H1 (cell line): ENCODE measurements at regions not wholly inside any gene's neighbourhood (a gene's known extent, or its start where the extent isn't known, plus 50 kb on each side); places are given as distances from the start of the nearest gene placed in this dataset.

Experiments
- CTCF ChIA-PET: fragments of 300-600 bp; sonication (Branson Sonifier 250); formaldehyde crosslinking; loops from one replicate; lab custom pipeline; 2021; ENCODE audit not compliant: partially characterized antibody; lab: Charles Lee
- POLR2A ChIA-PET: fragments of 300-600 bp; sonication (Branson Sonifier 250); formaldehyde crosslinking; loops from one replicate; lab custom pipeline; 2021; ENCODE audit warnings: inconsistent platforms; ENCODE audit not compliant: partially characterized antibody; lab: Charles Lee
- DNase-seq, 2 experiments: peaks; one replicate each; pipeline versions ENCODE4 v3.0.0 to v3.0.0-alpha.2; 2010 to 2022; ENCODE audit warnings: low spot score in 2 of 2, low read depth in 1 of 2, mixed read lengths in 1 of 2
- FAIRE-seq: peaks from 2 replicates; lab custom pipeline; 2011; peaks lifted over from hg19 to GRCh38; lab: Jason Lieb, UNC
- H2AFZ ChIP-seq: 2 replicates; pipeline ENCODE4 v1.8.1; 2012; ENCODE audit warnings: low read length, inconsistent platforms
- H2AK5ac ChIP-seq: 2 replicates; pipeline ENCODE4 v1.6.1; 2013; ENCODE audit warnings: low read depth, low read length
- H2BK120ac ChIP-seq: replicated peaks from 2 replicates; pipeline ENCODE3; 2013; ENCODE audit warnings: low read depth, low read length, inconsistent platforms
- H2BK12ac ChIP-seq: 2 replicates; pipeline ENCODE4 v1.6.1; 2013; ENCODE audit warnings: low read depth, low read length
- H2BK15ac ChIP-seq: 2 replicates; pipeline ENCODE4 v1.6.1; 2013; ENCODE audit warnings: low read length
- H2BK20ac ChIP-seq: 2 replicates; pipeline ENCODE4 v1.6.1; 2013; ENCODE audit warnings: low read length
- H2BK5ac ChIP-seq: 2 replicates; pipeline ENCODE4 v1.6.1; 2013; ENCODE audit warnings: low read depth, low read length
- H3K14ac ChIP-seq: 2 replicates; pipeline ENCODE4 v1.6.1; 2013; ENCODE audit warnings: inconsistent platforms; ENCODE audit not compliant: insufficient read length
- H3K18ac ChIP-seq: 2 replicates; pipeline ENCODE4 v1.6.1; 2013; ENCODE audit warnings: low read length; ENCODE audit errors: extremely low read depth
- H3K23ac ChIP-seq: 2 replicates; pipeline ENCODE4 v1.6.1; 2013; ENCODE audit warnings: inconsistent platforms; ENCODE audit not compliant: insufficient read length
- H3K23me2 ChIP-seq: 2 replicates; pipeline ENCODE4 v1.6.1; 2013; ENCODE audit warnings: low read depth, low read length
- H3K27ac ChIP-seq: 2 replicates; pipeline ENCODE4 v1.6.1; 2011; ENCODE audit warnings: low read depth, low read length, inconsistent platforms
- H3K27me3 ChIP-seq, 4 experiments: replicated peaks in 1 of 4; 1 replicate in 1 of 4; 2 replicates in 3 of 4; pipeline versions ENCODE4 v1.6.1 to v1.8.1; 2011 to 2013; ENCODE audit warnings: low read length in 3 of 4, mild to moderate bottlenecking in 3 of 4, inconsistent platforms in 2 of 4, mixed read lengths in 2 of 4, moderate library complexity in 1 of 4; ENCODE audit not compliant: control insufficient read depth in 3 of 4, insufficient read depth in 3 of 4; ENCODE audit errors: extremely low read depth in 1 of 4
- H3K36me3 ChIP-seq, 4 experiments: 2 replicates each; pipeline versions ENCODE4 v1.6.1 to v1.8.1; 2011 to 2013; ENCODE audit warnings: mild to moderate bottlenecking in 4 of 4, low read length in 3 of 4, moderate library complexity in 2 of 4, control low read depth in 1 of 4, inconsistent platforms in 1 of 4; ENCODE audit not compliant: insufficient read depth in 4 of 4, control insufficient read depth in 2 of 4
- H3K4ac ChIP-seq: replicated peaks from 2 replicates; pipeline ENCODE3; 2013; ENCODE audit warnings: low read length, low read depth, mixed read lengths, inconsistent platforms; ENCODE audit not compliant: insufficient read length
- H3K4me1 ChIP-seq, 4 experiments: replicated peaks in 1 of 4; 1 replicate in 1 of 4; 2 replicates in 3 of 4; pipeline versions ENCODE4 v1.6.1 to v1.8.1; 2011 to 2013; ENCODE audit warnings: low read length in 3 of 4, inconsistent platforms in 2 of 4, mixed read lengths in 1 of 4; ENCODE audit not compliant: insufficient read depth in 4 of 4, control insufficient read depth in 3 of 4
- H3K4me2 ChIP-seq, 2 experiments: 2 replicates each; pipeline versions ENCODE4 v1.6.1 to v1.8.1; 2011 to 2013; ENCODE audit warnings: low read depth in 2 of 2, low read length in 2 of 2, control low read depth in 1 of 2, inconsistent platforms in 1 of 2, mild to moderate bottlenecking in 1 of 2; ENCODE audit not compliant: insufficient read depth in 1 of 2
- H3K4me3 ChIP-seq, 4 experiments: fragments of 200-600, 300-600 bp in 1 of 4; sonication (generic), shearing (Covaris generic), sonication (Bioruptor Twin) in 1 of 4; 2 replicates each; pipeline versions ENCODE4 v1.5.1 to v1.8.1; 2011 to 2016; ENCODE audit warnings: low read length in 4 of 4, low read depth in 3 of 4, control low read depth in 2 of 4, inconsistent platforms in 2 of 4, mild to moderate bottlenecking in 2 of 4, mixed read lengths in 1 of 4, moderate library complexity in 1 of 4; ENCODE audit not compliant: insufficient read depth in 2 of 4; ENCODE audit errors: extremely low read depth in 1 of 4
- H3K56ac ChIP-seq: replicated peaks from 2 replicates; pipeline ENCODE3; 2013; ENCODE audit warnings: low read depth, mild to moderate bottlenecking, mixed read lengths, low read length, inconsistent platforms; ENCODE audit not compliant: insufficient read length
- H3K79me1 ChIP-seq: 2 replicates; pipeline ENCODE4 v1.6.1; 2013; ENCODE audit warnings: low read depth, low read length, control low read depth
- H3K79me2 ChIP-seq, 2 experiments: 2 replicates each; pipeline versions ENCODE4 v1.6.1 to v1.8.1; 2012 to 2013; ENCODE audit warnings: low read length in 2 of 2, mild to moderate bottlenecking in 2 of 2, inconsistent platforms in 1 of 2; ENCODE audit not compliant: insufficient read depth in 2 of 2, control insufficient read depth in 1 of 2
- H3K9ac ChIP-seq, 4 experiments: replicated peaks in 1 of 4; 1 replicate in 1 of 4; 2 replicates in 3 of 4; pipeline versions ENCODE4 v1.6.1 to v1.8.1; 2011 to 2013; ENCODE audit warnings: low read depth in 3 of 4, low read length in 3 of 4, control low read depth in 2 of 4, mild to moderate bottlenecking in 2 of 4, moderate library complexity in 2 of 4, inconsistent platforms in 1 of 4; ENCODE audit errors: extremely low read depth in 1 of 4
- H3K9me3 ChIP-seq, 2 experiments: 2 replicates each; pipeline versions ENCODE4 v1.6.1 to v1.8.1; 2012 to 2013; ENCODE audit warnings: mild to moderate bottlenecking in 2 of 2, moderate library complexity in 2 of 2, control low read depth in 1 of 2, inconsistent platforms in 1 of 2, low read depth in 1 of 2, low read length in 1 of 2, mixed read lengths in 1 of 2; ENCODE audit not compliant: insufficient read depth in 2 of 2
- H4K20me1 ChIP-seq, 2 experiments: replicated peaks in 1 of 2; 2 replicates each; pipeline versions ENCODE3 to v1.8.1; 2011 to 2013; ENCODE audit warnings: inconsistent platforms in 2 of 2, low read length in 2 of 2, mild to moderate bottlenecking in 1 of 2; ENCODE audit not compliant: insufficient read depth in 2 of 2, control insufficient read depth in 1 of 2
- H4K5ac ChIP-seq: 2 replicates; pipeline ENCODE4 v1.6.1; 2013; ENCODE audit warnings: low read length, low read depth, mixed read lengths, inconsistent platforms; ENCODE audit not compliant: insufficient read length
- H4K8ac ChIP-seq: 2 replicates; pipeline ENCODE4 v1.8.0; 2013; ENCODE audit warnings: mild to moderate bottlenecking, moderate library complexity, low read length, inconsistent platforms; ENCODE audit not compliant: insufficient read depth; ENCODE audit errors: extremely low read depth
- H4K91ac ChIP-seq: replicated peaks from 2 replicates; pipeline ENCODE3; 2013; ENCODE audit warnings: low read length, mixed read lengths, inconsistent platforms; ENCODE audit not compliant: insufficient read length
- CHD1 ChIP-seq: IDR thresholded peaks from 2 replicates; pipeline ENCODE4 v1.6.1; 2012; ENCODE audit warnings: low read depth, low read length, improper control_type of control experiment
- JUND ChIP-seq: IDR thresholded peaks from 2 replicates; pipeline ENCODE4 v1.6.1; 2011; ENCODE audit warnings: mild to moderate bottlenecking, improper control_type of control experiment, low read length
- RAD21 ChIP-seq, 2 experiments: IDR thresholded peaks in 1 of 2; conservative IDR thresholded peaks in 1 of 2; 2 replicates each; pipeline ENCODE4 v1.6.1; 2011; ENCODE audit warnings: low read depth in 2 of 2, low read length in 2 of 2, improper control_type of control experiment in 1 of 2, inconsistent platforms in 1 of 2, mild to moderate bottlenecking in 1 of 2, moderate library complexity in 1 of 2
- SP1 ChIP-seq: IDR thresholded peaks from 2 replicates; pipeline ENCODE4 v1.6.1; 2011; ENCODE audit warnings: low read depth, low read length
- WGBS, 2 experiments: shearing (Covaris generic) in 1 of 2; methylation state at CpG; one replicate each; pipeline versions ENCODE4 v1.1.6 to v1.1.7; 2013 to 2015; ENCODE audit warnings: low lambda C conversion rate in 2 of 2, mixed read lengths in 2 of 2, inconsistent platforms in 1 of 2, low coverage in 1 of 2, missing lambda C conversion rate in 1 of 2; ENCODE audit not compliant: insufficient replicate concordance in 2 of 2, insufficient coverage in 1 of 2, insufficient read length in 1 of 2; ENCODE audit errors: extremely low coverage in 1 of 2, missing lambda C conversion rate in 1 of 2; 5-methylcytosine and 5-hydroxymethylcytosine counted together

DNA sequence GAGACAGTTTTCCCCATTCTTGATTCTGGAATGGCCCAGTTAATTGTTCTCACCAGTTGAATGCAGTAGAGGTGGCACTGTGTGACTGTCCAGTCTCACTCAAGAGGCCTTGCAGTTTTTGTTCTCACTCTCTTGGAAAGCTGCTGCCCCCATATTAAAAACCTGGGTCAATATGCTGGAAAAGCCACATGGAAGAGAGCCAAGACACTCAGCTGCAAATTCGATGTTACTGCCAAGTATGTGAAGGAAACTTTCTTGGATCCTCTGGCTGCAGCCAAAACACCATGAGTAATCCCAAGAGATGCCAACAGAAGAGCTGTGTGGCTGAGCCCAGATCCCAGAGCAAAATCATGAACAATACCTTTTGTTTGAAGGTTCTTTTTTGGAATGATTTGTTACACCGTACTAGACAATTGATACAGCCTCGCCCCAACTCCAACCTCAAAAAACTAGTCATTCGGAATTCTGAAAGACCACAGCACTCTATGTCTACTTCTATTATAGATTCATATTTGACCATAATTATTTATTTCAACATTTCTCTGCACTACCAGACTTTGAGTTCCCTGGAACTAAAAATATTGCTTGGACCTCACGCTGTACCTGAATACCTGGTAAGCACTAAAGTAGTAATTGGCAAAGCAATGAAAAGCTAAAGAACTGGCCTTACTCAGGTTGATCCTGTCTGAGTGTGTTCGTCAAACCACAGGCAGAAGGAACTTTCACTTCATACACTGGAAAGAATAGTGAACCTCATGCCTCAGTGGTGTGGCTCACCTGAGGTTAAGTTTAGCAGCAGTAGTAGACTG lies 378.8 kb downstream of the ETS1 start:
- Histone ChIP-seq H3K79me1 (no peaks in the 10 kb centered on the region), H2BK15ac (no peak overlapping the region), H3K4ac (no peak overlapping the region), H3K23ac (no peak overlapping the region), H3K14ac (no peak overlapping the region), H2BK120ac (no peak overlapping the region), H2BK20ac (no peak overlapping the region), H4K91ac (no peak overlapping the region), H4K20me1 (no peaks in the 10 kb centered on the region), H3K9ac (no peak overlapping the region), H3K36me3 (no peaks in the 10 kb centered on the region), H2AK5ac (no peak overlapping the region), H3K4me1 (no peaks in the 10 kb centered on the region), H2BK12ac (no peak overlapping the region), H4K8ac (no peak overlapping the region), H2BK5ac (no peak overlapping the region), H4K5ac (no peak overlapping the region), H3K4me3 (no peak overlapping the region), H3K18ac (no peak overlapping the region), H3K9me3 (no peaks in the 10 kb centered on the region; a peak in 1 of 4 replicates), H3K27me3 (no peaks in the 10 kb centered on the region), H3K23me2 (no peaks in the 10 kb centered on the region; the same call in 1 of the 2 replicates), H3K56ac (no peak overlapping the region), H3K4me2 (no peak overlapping the region), H3K27ac (no peak overlapping the region), H2AFZ (no peak overlapping the region), H3K79me2 (no peaks in the 10 kb centered on the region)
- DNase-seq (no peak), FAIRE-seq (no peak)
- ChIA-PET POLR2A (no interaction called here), CTCF (no interaction called here)
- WGBS, 2 experiments: 94% methylated on average over 6 of the region's 6 CpGs; no CpG with 5 or more reads in 1 of the 2 experiments
- TF ChIP-seq SP1: no peak
- TF ChIP-seq JUND: no peak
- no peak for TF ChIP-seq CHD1
- TF ChIP-seq RAD21 (IDR thresholded peaks at IDR 0.05 in 1 of 2, conservative IDR thresholded peaks at IDR 0.05 in 1 of 2; ENCODE audit: low read depth in 2 of 2, low read length in 2 of 2): no peak
